ENCODE measurements at regions not wholly inside any gene's neighbourhood (a gene's known extent, or its start where the extent isn't known, plus 50 kb on each side); places are given as distances from the start of the nearest gene placed in this dataset.

- no peak overlapping the region for H3K27ac Mint-ChIP-seq
- no peak for ATAC-seq
Observed at GRCh38 chr11:26017322-26017860, 314.5 kb upstream of the ANO3 start.

More at GRCh38 chr11:26017322-26017860, 314.5 kb upstream of the ANO3 start:
- H4K20me1 ChIP-seq (replicated peaks; ENCODE audit: insufficient read depth): no peaks in the 10 kb centered on the region
- DNase-seq (ENCODE audit: low spot score): no peak
- H3K27me3 ChIP-seq (ENCODE audit: insufficient read depth): no peaks in the 10 kb centered on the region
- no peaks in the 10 kb centered on the region; the same call in 1 of the 2 replicates for H3K4me1 ChIP-seq (ENCODE audit: insufficient read depth)
- H3F3A ChIP-seq (replicated peaks; ENCODE audit: low read depth): no peaks in the 10 kb centered on the region
- TF ChIP-seq POLR2AphosphoS5 (IDR thresholded peaks at IDR 0.05; ENCODE audit: low read depth) (no peak), ZNF331 (CRISPR knock-in tag; IDR thresholded peaks at IDR 0.05; ENCODE audit: low read depth) (no peak), STAT1 (IDR thresholded peaks at IDR 0.05; ENCODE audit: unreplicated experiment) (no peak), NANOG (IDR thresholded peaks at IDR 0.05; ENCODE audit: borderline replicate concordance) (no peak), ZNF114 (CRISPR knock-in tag; IDR thresholded peaks at IDR 0.05) (no peak), ZNF462 (CRISPR knock-in tag; IDR thresholded peaks at IDR 0.05) (no peak), EZH2phosphoT487 (IDR thresholded peaks at IDR 0.05; ENCODE audit: unreplicated experiment) (no peak), CREB1 (CRISPR knock-in tag; IDR thresholded peaks at IDR 0.05; ENCODE audit: low read depth) (no peak), JUNB (IDR thresholded peaks at IDR 0.05; ENCODE audit: unreplicated experiment) (no peak), ETS1 (IDR thresholded peaks at IDR 0.05) (no peak), EZH2 (IDR thresholded peaks at IDR 0.05; ENCODE audit: low read depth, unreplicated experiment) (no peak)
- TF ChIP-seq, protein P1, sequence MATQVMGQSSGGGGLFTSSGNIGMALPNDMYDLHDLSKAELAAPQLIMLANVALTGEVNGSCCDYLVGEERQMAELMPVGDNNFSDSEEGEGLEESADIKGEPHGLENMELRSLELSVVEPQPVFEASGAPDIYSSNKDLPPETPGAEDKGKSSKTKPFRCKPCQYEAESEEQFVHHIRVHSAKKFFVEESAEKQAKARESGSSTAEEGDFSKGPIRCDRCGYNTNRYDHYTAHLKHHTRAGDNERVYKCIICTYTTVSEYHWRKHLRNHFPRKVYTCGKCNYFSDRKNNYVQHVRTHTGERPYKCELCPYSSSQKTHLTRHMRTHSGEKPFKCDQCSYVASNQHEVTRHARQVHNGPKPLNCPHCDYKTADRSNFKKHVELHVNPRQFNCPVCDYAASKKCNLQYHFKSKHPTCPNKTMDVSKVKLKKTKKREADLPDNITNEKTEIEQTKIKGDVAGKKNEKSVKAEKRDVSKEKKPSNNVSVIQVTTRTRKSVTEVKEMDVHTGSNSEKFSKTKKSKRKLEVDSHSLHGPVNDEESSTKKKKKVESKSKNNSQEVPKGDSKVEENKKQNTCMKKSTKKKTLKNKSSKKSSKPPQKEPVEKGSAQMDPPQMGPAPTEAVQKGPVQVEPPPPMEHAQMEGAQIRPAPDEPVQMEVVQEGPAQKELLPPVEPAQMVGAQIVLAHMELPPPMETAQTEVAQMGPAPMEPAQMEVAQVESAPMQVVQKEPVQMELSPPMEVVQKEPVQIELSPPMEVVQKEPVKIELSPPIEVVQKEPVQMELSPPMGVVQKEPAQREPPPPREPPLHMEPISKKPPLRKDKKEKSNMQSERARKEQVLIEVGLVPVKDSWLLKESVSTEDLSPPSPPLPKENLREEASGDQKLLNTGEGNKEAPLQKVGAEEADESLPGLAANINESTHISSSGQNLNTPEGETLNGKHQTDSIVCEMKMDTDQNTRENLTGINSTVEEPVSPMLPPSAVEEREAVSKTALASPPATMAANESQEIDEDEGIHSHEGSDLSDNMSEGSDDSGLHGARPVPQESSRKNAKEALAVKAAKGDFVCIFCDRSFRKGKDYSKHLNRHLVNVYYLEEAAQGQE (IDR thresholded peaks at IDR 0.05; ENCODE audit: unreplicated experiment): no peak
- TF ChIP-seq, protein P2, sequence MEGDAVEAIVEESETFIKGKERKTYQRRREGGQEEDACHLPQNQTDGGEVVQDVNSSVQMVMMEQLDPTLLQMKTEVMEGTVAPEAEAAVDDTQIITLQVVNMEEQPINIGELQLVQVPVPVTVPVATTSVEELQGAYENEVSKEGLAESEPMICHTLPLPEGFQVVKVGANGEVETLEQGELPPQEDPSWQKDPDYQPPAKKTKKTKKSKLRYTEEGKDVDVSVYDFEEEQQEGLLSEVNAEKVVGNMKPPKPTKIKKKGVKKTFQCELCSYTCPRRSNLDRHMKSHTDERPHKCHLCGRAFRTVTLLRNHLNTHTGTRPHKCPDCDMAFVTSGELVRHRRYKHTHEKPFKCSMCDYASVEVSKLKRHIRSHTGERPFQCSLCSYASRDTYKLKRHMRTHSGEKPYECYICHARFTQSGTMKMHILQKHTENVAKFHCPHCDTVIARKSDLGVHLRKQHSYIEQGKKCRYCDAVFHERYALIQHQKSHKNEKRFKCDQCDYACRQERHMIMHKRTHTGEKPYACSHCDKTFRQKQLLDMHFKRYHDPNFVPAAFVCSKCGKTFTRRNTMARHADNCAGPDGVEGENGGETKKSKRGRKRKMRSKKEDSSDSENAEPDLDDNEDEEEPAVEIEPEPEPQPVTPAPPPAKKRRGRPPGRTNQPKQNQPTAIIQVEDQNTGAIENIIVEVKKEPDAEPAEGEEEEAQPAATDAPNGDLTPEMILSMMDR (conservative IDR thresholded peaks at IDR 0.05; ENCODE audit: low read depth in 2 of 2): no peak
- no peak overlapping the region for H3K4me3 ChIP-seq
- H2AFZ ChIP-seq: peak overlapping the region; percentile 9; the same call in 1 of the 2 replicates
- H3K27me3 Mint-ChIP-seq (ENCODE audit: insufficient read depth, low read depth, poor library complexity): no peaks in the 10 kb centered on the region
- no peaks in the 10 kb centered on the region for H3K36me3 Mint-ChIP-seq (ENCODE audit: low read depth)
- H3K4me2 ChIP-seq: no peak overlapping the region
- H3K36me3 ChIP-seq (ENCODE audit: insufficient read depth): no peaks in the 10 kb centered on the region
- H3K79me2 ChIP-seq (replicated peaks; ENCODE audit: insufficient read depth): no peaks in the 10 kb centered on the region
- H3K27ac ChIP-seq (ENCODE audit: low read depth): no peak overlapping the region
- H3K4me3 Mint-ChIP-seq: no peak overlapping the region
- no peaks in the 10 kb centered on the region for H3K9me2 ChIP-seq (ENCODE audit: insufficient read depth)
- peaks cover 5% of the 10 kb centered on the region; the same call in 2 of the 3 replicates for H3K4me1 Mint-ChIP-seq
- no peaks in the 10 kb centered on the region for H3K9me3 Mint-ChIP-seq

All from GM23338 (cell line).